H9 (cell line): ENCODE measurements at regions not wholly inside any gene's neighbourhood (a gene's known extent, or its start where the extent isn't known, plus 50 kb on each side); places are given as distances from the start of the nearest gene placed in this dataset.

Experiments
- DNase-seq: peaks from one replicate; pipeline ENCODE4 v3.0.0-alpha.2; 2017
- H2AFZ ChIP-seq: one replicate; pipeline ENCODE4 v1.6.1; 2013; ENCODE audit warnings: mild to moderate bottlenecking, low read length, control low read depth, moderate library complexity
- H2AK5ac ChIP-seq: 2 replicates; pipeline ENCODE4 v1.6.1; 2013; ENCODE audit warnings: low read length, control low read depth, mixed read lengths; ENCODE audit not compliant: insufficient read length
- H2BK120ac ChIP-seq: one replicate; pipeline ENCODE4 v1.6.1; 2013; ENCODE audit warnings: low read depth, mild to moderate bottlenecking, low read length, control low read depth, inconsistent platforms; ENCODE audit not compliant: poor library complexity, severe bottlenecking
- H2BK12ac ChIP-seq: 2 replicates; pipeline ENCODE4 v1.6.1; 2013; ENCODE audit warnings: low read length, control low read depth, mixed read lengths, low read depth; ENCODE audit not compliant: insufficient read length
- H2BK15ac ChIP-seq: 2 replicates; pipeline ENCODE4 v1.6.1; 2013; ENCODE audit warnings: low read depth, low read length, control low read depth
- H2BK20ac ChIP-seq: one replicate; pipeline ENCODE4 v1.6.1; 2013; ENCODE audit warnings: low read depth, mild to moderate bottlenecking, low read length, control low read depth, inconsistent platforms; ENCODE audit not compliant: poor library complexity, severe bottlenecking
- H2BK5ac ChIP-seq: 2 replicates; pipeline ENCODE4 v1.6.1; 2013; ENCODE audit warnings: low read length, control low read depth, mixed read lengths; ENCODE audit not compliant: insufficient read length
- H3K14ac ChIP-seq: 2 replicates; pipeline ENCODE4 v1.6.1; 2013; ENCODE audit warnings: low read length, control low read depth; ENCODE audit not compliant: insufficient read depth
- H3K18ac ChIP-seq: 2 replicates; pipeline ENCODE4 v1.6.1; 2013; ENCODE audit warnings: low read depth, mild to moderate bottlenecking, mixed read lengths, low read length, control low read depth; ENCODE audit not compliant: insufficient read length
- H3K23ac ChIP-seq: 2 replicates; pipeline ENCODE4 v1.6.1; 2013; ENCODE audit warnings: low read length, control low read depth, mixed read lengths, low read depth; ENCODE audit not compliant: insufficient read length
- H3K23me2 ChIP-seq: 2 replicates; pipeline ENCODE4 v1.6.1; 2013; ENCODE audit warnings: low read depth, mild to moderate bottlenecking, mixed read lengths, low read length, control low read depth; ENCODE audit not compliant: insufficient read length, poor library complexity, severe bottlenecking
- H3K27ac ChIP-seq: 2 replicates; pipeline ENCODE4 v1.5.1; 2013; ENCODE audit warnings: low read length, control low read depth, mixed read lengths, low read depth; ENCODE audit not compliant: insufficient read length
- H3K27me3 ChIP-seq: 2 replicates; pipeline ENCODE4 v1.6.1; 2013; ENCODE audit warnings: low read length, control low read depth, inconsistent platforms; ENCODE audit not compliant: insufficient read depth
- H3K4ac ChIP-seq: 2 replicates; pipeline ENCODE4 v1.6.1; 2013; ENCODE audit warnings: low read depth, mild to moderate bottlenecking, control low read depth, inconsistent platforms, low read length, moderate library complexity
- H3K4me1 ChIP-seq: 2 replicates; pipeline ENCODE4 v1.6.1; 2013; ENCODE audit warnings: low read length, control low read depth, inconsistent platforms; ENCODE audit not compliant: insufficient read depth
- H3K4me2 ChIP-seq: 2 replicates; pipeline ENCODE4 v1.6.1; 2013; ENCODE audit warnings: low read length, control low read depth, mixed read lengths; ENCODE audit not compliant: insufficient read length, insufficient read depth
- H3K56ac ChIP-seq: 2 replicates; pipeline ENCODE4 v1.6.1; 2013; ENCODE audit warnings: low read depth, mild to moderate bottlenecking, mixed read lengths, low read length, control low read depth; ENCODE audit not compliant: insufficient read length
- H3K79me1 ChIP-seq: 2 replicates; pipeline ENCODE4 v1.6.1; 2013; ENCODE audit warnings: low read depth, mild to moderate bottlenecking, moderate library complexity, low read length, control low read depth, inconsistent platforms; ENCODE audit not compliant: insufficient read depth, poor library complexity, severe bottlenecking
- H3K79me2 ChIP-seq: 2 replicates; pipeline ENCODE4 v1.6.1; 2013; ENCODE audit warnings: low read length, control low read depth, inconsistent platforms; ENCODE audit not compliant: insufficient read depth
- H3K9ac ChIP-seq: 2 replicates; pipeline ENCODE4 v1.6.1; 2013; ENCODE audit warnings: low read length, control low read depth, mixed read lengths; ENCODE audit not compliant: insufficient read length; ENCODE audit errors: extremely low read depth
- H3K9me3 ChIP-seq: one replicate; pipeline ENCODE4 v1.6.1; 2013; ENCODE audit warnings: low read depth, low read length, inconsistent platforms; ENCODE audit not compliant: control insufficient read depth
- H3T11ph ChIP-seq: one replicate; pipeline ENCODE4 v1.6.1; 2013; ENCODE audit warnings: mild to moderate bottlenecking, low read length, control low read depth, inconsistent platforms
- H4K20me1 ChIP-seq: one replicate; pipeline ENCODE4 v1.6.1; 2013; ENCODE audit not compliant: control insufficient read depth, insufficient read length, insufficient read depth
- H4K5ac ChIP-seq: 2 replicates; pipeline ENCODE4 v1.6.1; 2013; ENCODE audit warnings: low read depth, mild to moderate bottlenecking, mixed read lengths, low read length, control low read depth; ENCODE audit not compliant: insufficient read length
- H4K8ac ChIP-seq: replicated peaks from 2 replicates; pipeline ENCODE4 v1.6.1; 2013; ENCODE audit warnings: low read length, control low read depth, mixed read lengths, low read depth; ENCODE audit not compliant: insufficient read length
- H4K91ac ChIP-seq: 2 replicates; pipeline ENCODE4 v1.6.1; 2013; ENCODE audit warnings: low read depth, mild to moderate bottlenecking, moderate library complexity, mixed read lengths, low read length, control low read depth; ENCODE audit not compliant: insufficient read length
- H3K27ac Mint-ChIP-seq, 3 experiments: 2 replicates in 2 of 3; 3 replicates in 1 of 3; pipeline ENCODE4 v1.8.0; 2020 to 2021; ENCODE audit warnings: mixed read lengths in 3 of 3, mild to moderate bottlenecking in 1 of 3, moderate library complexity in 1 of 3
- H3K27me3 Mint-ChIP-seq: 2 replicates; pipeline ENCODE4 v1.8.0; 2021; ENCODE audit warnings: low read depth, mild to moderate bottlenecking, moderate library complexity, mixed read lengths
- H3K36me3 Mint-ChIP-seq, 3 experiments: 2 replicates in 2 of 3; 3 replicates in 1 of 3; pipeline ENCODE4 v1.8.0; 2020 to 2021; ENCODE audit warnings: low read depth in 3 of 3, mixed read lengths in 3 of 3; ENCODE audit not compliant: insufficient read depth in 1 of 3
- H3K4me1 Mint-ChIP-seq, 2 experiments: 2 replicates each; pipeline ENCODE4 v1.8.0; 2020; ENCODE audit warnings: mixed read lengths in 2 of 2
- H3K4me3 Mint-ChIP-seq, 2 experiments: 2 replicates in 1 of 2; 3 replicates in 1 of 2; pipeline ENCODE4 v1.8.0; 2020 to 2021; ENCODE audit warnings: mild to moderate bottlenecking in 2 of 2, mixed read lengths in 2 of 2, moderate library complexity in 1 of 2
- H3K9me3 Mint-ChIP-seq, 2 experiments: 2 replicates in 1 of 2; 3 replicates in 1 of 2; pipeline ENCODE4 v1.8.0; 2020; ENCODE audit warnings: mild to moderate bottlenecking in 2 of 2, mixed read lengths in 2 of 2, moderate library complexity in 1 of 2
- WGBS: extraction: QIAGEN DNeasy Blood & Tissue Kit; methylation state at CpG from one replicate; pipeline ENCODE4 v1.1.7; 2013; ENCODE audit warnings: missing lambda C conversion rate, low lambda C conversion rate, mixed read lengths; ENCODE audit not compliant: insufficient read length; ENCODE audit errors: extremely low coverage; 5-methylcytosine and 5-hydroxymethylcytosine counted together
- TF ChIP-seq, protein P1 (sequence below): fragments of 200-600 bp; sonication (generic); conservative IDR thresholded peaks from 3 replicates; pipeline ENCODE4 v1.8.0; 2021; ENCODE audit warnings: antibody characterized with exemption, mild to moderate bottlenecking

DNA sequence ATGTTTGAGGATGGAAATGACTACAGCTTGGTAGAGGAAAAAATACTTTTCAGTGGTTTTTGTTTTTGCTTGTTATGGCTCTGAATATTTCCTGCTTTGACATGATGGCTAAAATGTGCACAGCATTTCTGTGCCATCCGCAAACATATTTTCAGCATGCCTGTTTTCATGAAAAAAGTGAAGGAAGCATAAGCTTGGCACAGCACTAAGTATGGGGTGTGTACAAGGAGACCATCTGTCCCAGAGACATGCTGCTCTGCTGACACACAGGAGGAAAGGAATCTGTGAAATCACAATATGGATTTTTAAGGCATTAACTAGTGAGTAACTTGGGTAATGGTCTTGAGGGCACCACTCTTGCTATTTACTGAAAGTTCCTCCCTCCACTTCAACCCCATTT lies 595.5 kb downstream of the RWDD3 start:
- no peak overlapping the region for H3K27ac ChIP-seq
- H2BK20ac ChIP-seq, result no peak overlapping the region
- no CpG with 5 or more reads among the region's 1 CpG for WGBS
- H3K4me2 ChIP-seq, result no peak overlapping the region
- no peak overlapping the region for H3K14ac ChIP-seq
- H2AFZ ChIP-seq, result no peak overlapping the region
- H4K20me1 ChIP-seq, result no peaks in the 10 kb centered on the region
- no peak overlapping the region for H3K56ac ChIP-seq
- H4K8ac ChIP-seq, result no peak overlapping the region
- Mint-ChIP-seq H3K27me3 (no peaks in the 10 kb centered on the region), H3K27ac (no peak overlapping the region), H3K4me3 (no peak overlapping the region), H3K36me3 (no peaks in the 10 kb centered on the region), H3K4me1 (peaks cover 2 to 11% of the 10 kb centered on the region in 2 experiments; a peak in 3 of 4 replicates), H3K9me3 (no peaks in the 10 kb centered on the region)
- no peak overlapping the region for H2BK12ac ChIP-seq
- no peak overlapping the region for H3K9ac ChIP-seq
- no peak for DNase-seq
- H2BK15ac ChIP-seq, result no peak overlapping the region
- H2AK5ac ChIP-seq, result no peak overlapping the region
- H3K23ac ChIP-seq, result no peak overlapping the region
- TF ChIP-seq, protein P1, sequence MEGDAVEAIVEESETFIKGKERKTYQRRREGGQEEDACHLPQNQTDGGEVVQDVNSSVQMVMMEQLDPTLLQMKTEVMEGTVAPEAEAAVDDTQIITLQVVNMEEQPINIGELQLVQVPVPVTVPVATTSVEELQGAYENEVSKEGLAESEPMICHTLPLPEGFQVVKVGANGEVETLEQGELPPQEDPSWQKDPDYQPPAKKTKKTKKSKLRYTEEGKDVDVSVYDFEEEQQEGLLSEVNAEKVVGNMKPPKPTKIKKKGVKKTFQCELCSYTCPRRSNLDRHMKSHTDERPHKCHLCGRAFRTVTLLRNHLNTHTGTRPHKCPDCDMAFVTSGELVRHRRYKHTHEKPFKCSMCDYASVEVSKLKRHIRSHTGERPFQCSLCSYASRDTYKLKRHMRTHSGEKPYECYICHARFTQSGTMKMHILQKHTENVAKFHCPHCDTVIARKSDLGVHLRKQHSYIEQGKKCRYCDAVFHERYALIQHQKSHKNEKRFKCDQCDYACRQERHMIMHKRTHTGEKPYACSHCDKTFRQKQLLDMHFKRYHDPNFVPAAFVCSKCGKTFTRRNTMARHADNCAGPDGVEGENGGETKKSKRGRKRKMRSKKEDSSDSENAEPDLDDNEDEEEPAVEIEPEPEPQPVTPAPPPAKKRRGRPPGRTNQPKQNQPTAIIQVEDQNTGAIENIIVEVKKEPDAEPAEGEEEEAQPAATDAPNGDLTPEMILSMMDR, result no peak
- H2BK5ac ChIP-seq, result no peak overlapping the region
- no peak overlapping the region for H4K5ac ChIP-seq
- H3K4ac ChIP-seq, result no peak overlapping the region
- H3K4me1 ChIP-seq, result no peaks in the 10 kb centered on the region; the same call in 1 of the 2 replicates
- H3K9me3 ChIP-seq, result no peaks in the 10 kb centered on the region
- no peaks in the 10 kb centered on the region for H3K79me2 ChIP-seq
- H3K18ac ChIP-seq, result no peak overlapping the region
- no peak overlapping the region for H3T11ph ChIP-seq
- H4K91ac ChIP-seq, result no peak overlapping the region
- H2BK120ac ChIP-seq, result no peak overlapping the region
- H3K27me3 ChIP-seq, result no peaks in the 10 kb centered on the region
- H3K79me1 ChIP-seq, result no peaks in the 10 kb centered on the region
- no peaks in the 10 kb centered on the region for H3K23me2 ChIP-seq
